ENCODE measurements at regions not wholly inside any gene's neighbourhood (a gene's known extent, or its start where the extent isn't known, plus 50 kb on each side); places are given as distances from the start of the nearest gene placed in this dataset.

DNA sequence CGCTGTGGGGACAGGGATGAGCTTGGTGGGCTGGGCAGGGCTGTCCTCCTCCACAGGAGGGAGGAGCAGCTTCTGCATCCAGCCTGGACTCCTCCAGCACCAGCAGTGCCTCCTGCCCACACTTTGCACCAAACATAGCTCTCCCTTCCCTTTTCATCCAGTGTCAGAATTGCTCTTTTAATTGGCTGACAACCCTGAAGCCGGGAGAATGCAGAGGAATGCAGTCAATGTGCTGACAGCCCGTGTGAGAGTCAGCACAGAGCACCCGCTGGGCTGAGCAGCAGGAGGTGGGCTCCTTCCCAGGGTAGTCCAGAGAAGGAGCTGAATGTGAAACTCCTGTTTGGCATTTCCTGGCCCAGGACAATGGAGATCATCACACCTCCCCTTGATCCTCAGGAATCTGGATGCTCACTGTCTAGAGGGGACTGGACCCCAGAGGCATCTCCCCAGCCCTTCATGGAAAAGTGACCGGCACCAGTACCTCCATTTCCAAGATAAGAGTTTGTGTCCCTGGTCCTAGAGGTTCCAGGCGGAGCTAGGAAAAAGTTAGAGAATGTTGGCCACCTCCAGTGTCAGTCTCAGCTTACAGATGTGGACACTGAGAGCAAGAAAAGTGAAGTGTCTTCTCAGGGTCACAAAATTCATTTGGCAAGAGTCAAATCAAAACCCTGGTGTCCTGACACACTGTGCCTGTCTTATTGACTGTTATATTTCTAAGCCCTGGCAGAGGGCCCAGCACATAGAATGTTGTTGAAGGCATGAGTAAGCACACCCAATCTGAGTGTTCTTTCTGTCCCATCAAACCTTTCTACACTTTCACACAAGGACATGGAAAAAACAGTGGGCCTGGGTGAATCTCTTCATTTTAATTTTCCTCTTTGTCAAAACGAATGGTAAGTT is 202.1 kb downstream of the SNX18 start:
- DNase-seq (ENCODE audit: low read depth) = peak; percentile 56
- TF ChIP-seq, protein P1, sequence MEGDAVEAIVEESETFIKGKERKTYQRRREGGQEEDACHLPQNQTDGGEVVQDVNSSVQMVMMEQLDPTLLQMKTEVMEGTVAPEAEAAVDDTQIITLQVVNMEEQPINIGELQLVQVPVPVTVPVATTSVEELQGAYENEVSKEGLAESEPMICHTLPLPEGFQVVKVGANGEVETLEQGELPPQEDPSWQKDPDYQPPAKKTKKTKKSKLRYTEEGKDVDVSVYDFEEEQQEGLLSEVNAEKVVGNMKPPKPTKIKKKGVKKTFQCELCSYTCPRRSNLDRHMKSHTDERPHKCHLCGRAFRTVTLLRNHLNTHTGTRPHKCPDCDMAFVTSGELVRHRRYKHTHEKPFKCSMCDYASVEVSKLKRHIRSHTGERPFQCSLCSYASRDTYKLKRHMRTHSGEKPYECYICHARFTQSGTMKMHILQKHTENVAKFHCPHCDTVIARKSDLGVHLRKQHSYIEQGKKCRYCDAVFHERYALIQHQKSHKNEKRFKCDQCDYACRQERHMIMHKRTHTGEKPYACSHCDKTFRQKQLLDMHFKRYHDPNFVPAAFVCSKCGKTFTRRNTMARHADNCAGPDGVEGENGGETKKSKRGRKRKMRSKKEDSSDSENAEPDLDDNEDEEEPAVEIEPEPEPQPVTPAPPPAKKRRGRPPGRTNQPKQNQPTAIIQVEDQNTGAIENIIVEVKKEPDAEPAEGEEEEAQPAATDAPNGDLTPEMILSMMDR (IDR thresholded peaks at IDR 0.05; ENCODE audit: insufficient read depth, low read depth, low read length) = no peak
- no peak overlapping the region for H3K4me3 ChIP-seq (ENCODE audit: low read depth, low read length)

DNA sequence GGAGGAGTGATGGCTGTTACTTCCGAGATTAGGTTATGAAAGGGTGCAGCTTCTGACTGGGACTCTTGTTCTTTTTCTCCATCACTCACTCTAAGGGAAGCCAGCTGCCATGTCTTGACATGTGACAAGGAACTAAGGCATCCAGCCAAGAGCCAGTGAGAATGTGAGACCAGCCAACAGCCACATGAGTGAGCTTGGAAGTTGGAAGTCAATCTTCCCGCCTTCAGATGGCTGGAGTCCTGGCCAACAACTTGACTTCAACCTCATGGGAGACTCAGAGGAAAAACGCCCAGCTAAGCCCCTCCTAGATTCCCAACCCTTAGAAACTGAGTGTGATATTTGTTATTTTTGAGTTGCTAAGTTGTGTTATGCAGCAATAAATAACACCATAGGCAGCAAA is 201.1 kb downstream of the SNX18 start:
- no peak for DNase-seq (ENCODE audit: low read depth)

DNA sequence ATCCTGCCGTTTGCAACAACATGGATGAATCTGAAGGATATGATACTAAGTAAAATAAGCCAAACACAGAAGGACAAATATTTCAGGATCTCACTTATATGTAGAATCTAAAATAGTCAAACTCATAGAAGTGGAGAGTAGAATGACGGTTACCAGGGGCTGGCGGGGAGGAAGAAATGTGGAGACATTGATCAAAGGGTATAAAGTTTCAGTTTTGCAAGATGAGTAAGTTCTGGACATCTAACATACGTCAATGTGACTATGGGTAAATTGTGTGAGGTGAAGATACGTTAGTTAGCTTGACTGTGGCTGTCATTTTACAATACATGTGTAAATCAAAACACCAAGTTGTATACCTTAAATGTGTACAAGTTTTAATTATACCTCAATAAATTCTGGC is 200.3 kb downstream of the SNX18 start:
- no peak for DNase-seq (ENCODE audit: low read depth)
- no peak overlapping the region for H3K4me3 ChIP-seq (ENCODE audit: low read depth, low read length)
- TF ChIP-seq, protein P1 (IDR thresholded peaks at IDR 0.05; ENCODE audit: insufficient read depth, low read depth, low read length) = no peak

More for the DNA sequence above, 201.1 kb downstream of the SNX18 start:
- H3K4me3 ChIP-seq (ENCODE audit: low read depth, low read length) = no peak overlapping the region
- TF ChIP-seq, protein P1 (IDR thresholded peaks at IDR 0.05; ENCODE audit: insufficient read depth, low read depth, low read length) = no peak

DNA sequence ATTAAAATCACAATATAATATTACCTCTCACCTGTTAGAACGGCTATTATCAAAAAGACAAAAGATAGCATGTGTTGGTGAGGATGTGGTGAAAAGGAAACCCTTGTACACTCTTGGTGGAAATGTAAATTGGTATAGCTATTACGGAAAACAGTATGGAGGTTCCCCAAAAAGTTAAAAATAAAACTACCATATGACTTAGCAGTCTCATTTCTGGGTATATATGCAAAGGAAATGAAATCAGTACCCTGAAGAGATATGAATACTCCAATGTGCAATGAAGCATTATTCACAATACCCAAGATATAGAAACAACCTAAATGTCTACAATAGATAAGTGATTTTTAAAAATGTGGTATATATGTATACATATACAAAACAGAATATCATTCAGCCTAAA is 199.9 kb downstream of the SNX18 start:
- TF ChIP-seq, protein P1 (IDR thresholded peaks at IDR 0.05; ENCODE audit: insufficient read depth, low read depth, low read length) = no peak
- no peak overlapping the region for H3K4me3 ChIP-seq (ENCODE audit: low read depth, low read length)
- no peak for DNase-seq (ENCODE audit: low read depth)

GRCh38 chr5:54713923-54714581 is 196.5 kb downstream of the SNX18 start:
- TF ChIP-seq, protein P1 (IDR thresholded peaks at IDR 0.05; ENCODE audit: insufficient read depth, low read depth, low read length) = no peak
- peak; percentile 73 for DNase-seq (ENCODE audit: low read depth)
- H3K4me3 ChIP-seq (ENCODE audit: low read depth, low read length) = no peak overlapping the region

GRCh38 chr5:54709096-54709495 is 191.5 kb downstream of the SNX18 start:
- DNase-seq (ENCODE audit: low read depth) = no peak
- no peak overlapping the region for H3K4me3 ChIP-seq (ENCODE audit: low read depth, low read length)
- TF ChIP-seq, protein P1 (IDR thresholded peaks at IDR 0.05; ENCODE audit: insufficient read depth, low read depth, low read length) = no peak
